ENCODE measurements at regions not wholly inside any gene's neighbourhood (a gene's known extent, or its start where the extent isn't known, plus 50 kb on each side); places are given as distances from the start of the nearest gene placed in this dataset.
A peak's percentile ranks its signal among the peaks of the same experiment; 100 is the strongest.

GRCh38 chr13:47433461-47434005 lies 536.7 kb upstream of the HTR2A start:
- peak; percentile 57 for DNase-seq (ENCODE audit: low read depth)

GRCh38 chr13:47426126-47426849 lies 529.4 kb upstream of the HTR2A start:
- peak; percentile 58 for DNase-seq (ENCODE audit: low read depth)

- DNase-seq (ENCODE audit: low read depth): no peak
Observed at GRCh38 chr13:47421525-47421924, 524.7 kb upstream of the HTR2A start.

- DNase-seq (ENCODE audit: low read depth): peak; percentile 59
Observed at GRCh38 chr13:47420568-47420967, 523.7 kb upstream of the HTR2A start.

GRCh38 chr13:47420020-47420419 lies 523.2 kb upstream of the HTR2A start:
- DNase-seq (ENCODE audit: low read depth): no peak

- DNase-seq (ENCODE audit: low read depth): no peak
Observed at GRCh38 chr13:47418206-47418920, 521.5 kb upstream of the HTR2A start.

GRCh38 chr13:47417485-47417884 lies 520.6 kb upstream of the HTR2A start:
- no peak for DNase-seq (ENCODE audit: low read depth)

GRCh38 chr13:47415048-47415447 lies 518.2 kb upstream of the HTR2A start:
- no peak for DNase-seq (ENCODE audit: low read depth)

- no peak for DNase-seq (ENCODE audit: low read depth)
Observed at GRCh38 chr13:47413526-47413925, 516.7 kb upstream of the HTR2A start.

- DNase-seq (ENCODE audit: low read depth): no peak
Observed at GRCh38 chr13:47413112-47413511, 516.3 kb upstream of the HTR2A start.

GRCh38 chr13:47409778-47410177 lies 512.9 kb upstream of the HTR2A start:
- DNase-seq (ENCODE audit: low read depth): no peak

GRCh38 chr13:47408546-47409319 lies 511.9 kb upstream of the HTR2A start:
- no peak for DNase-seq (ENCODE audit: low read depth)

- no peak for DNase-seq (ENCODE audit: low read depth)
Observed at GRCh38 chr13:47407808-47408207, 511.0 kb upstream of the HTR2A start.

- DNase-seq (ENCODE audit: low read depth): no peak
Observed at GRCh38 chr13:47399599-47399998, 502.7 kb upstream of the HTR2A start.

GRCh38 chr13:47397739-47398138 lies 500.9 kb upstream of the HTR2A start:
- peak; percentile 82 for DNase-seq (ENCODE audit: low read depth)

- no peak for DNase-seq (ENCODE audit: low read depth)
Observed at GRCh38 chr13:47396915-47397314, 500.1 kb upstream of the HTR2A start.

- DNase-seq (ENCODE audit: low read depth): no peak
Observed at GRCh38 chr13:47374741-47375140, 477.9 kb upstream of the HTR2A start.

- DNase-seq (ENCODE audit: low read depth): no peak
Observed at GRCh38 chr13:47372751-47373150, 475.9 kb upstream of the HTR2A start.

GRCh38 chr13:47351798-47352197 lies 454.9 kb upstream of the HTR2A start:
- DNase-seq (ENCODE audit: low read depth): no peak

GRCh38 chr13:47350334-47351124 lies 453.7 kb upstream of the HTR2A start:
- DNase-seq (ENCODE audit: low read depth): no peak

- DNase-seq (ENCODE audit: low read depth): no peak
Observed at GRCh38 chr13:47349211-47349610, 452.4 kb upstream of the HTR2A start.
